ENCODE measurements at regions not wholly inside any gene's neighbourhood (a gene's known extent, or its start where the extent isn't known, plus 50 kb on each side); places are given as distances from the start of the nearest gene placed in this dataset.

DNA sequence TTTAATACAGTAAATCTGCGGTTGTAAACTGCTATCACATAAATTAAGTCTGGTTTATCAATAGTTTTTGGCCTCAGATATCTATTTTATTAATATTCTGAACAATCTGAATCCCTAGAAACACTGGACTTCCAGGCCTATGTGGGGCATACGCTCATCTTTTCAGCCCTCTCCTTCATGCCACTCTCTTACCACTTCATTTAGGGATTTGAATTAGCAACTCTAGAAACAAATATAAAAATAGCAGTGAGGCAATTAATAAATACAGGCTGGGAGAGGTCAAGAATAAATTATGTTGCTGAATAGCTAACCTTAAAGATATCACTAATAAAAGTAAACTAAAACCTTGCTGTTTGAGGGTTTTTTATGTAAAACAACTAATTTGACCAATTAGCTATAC is 480.3 kb upstream of the CD180 start:
- TF ChIP-seq POLR2A (IDR thresholded peaks at IDR 0.05) (no peak), EP300 (IDR thresholded peaks at IDR 0.05) (no peak)

Data from tibial nerve (tissue), 3 donors.